ENCODE measurements at regions not wholly inside any gene's neighbourhood (a gene's known extent, or its start where the extent isn't known, plus 50 kb on each side); places are given as distances from the start of the nearest gene placed in this dataset.

GRCh38 chr3:104835376-104835775 is 531.3 kb upstream of the ALCAM start:
- no peak for TF ChIP-seq CTCF (conservative IDR thresholded peaks at IDR 0.05; ENCODE audit: low read depth, low read length)

GRCh38 chr3:104846270-104846669 is 520.4 kb upstream of the ALCAM start:
- H3K4me3 ChIP-seq (ENCODE audit: low read depth, low read length) = no peak overlapping the region
- peak; percentile 82 for DNase-seq (ENCODE audit: low read depth)
- TF ChIP-seq CTCF (conservative IDR thresholded peaks at IDR 0.05; ENCODE audit: low read depth, low read length) = no peak

More at GRCh38 chr3:104835376-104835775, 531.3 kb upstream of the ALCAM start:
- no peak overlapping the region for H3K4me3 ChIP-seq (ENCODE audit: low read depth, low read length)
- DNase-seq (ENCODE audit: low read depth) = no peak

GRCh38 chr3:104849070-104849469 is 517.6 kb upstream of the ALCAM start:
- no peak for DNase-seq (ENCODE audit: low read depth)
- TF ChIP-seq CTCF (conservative IDR thresholded peaks at IDR 0.05; ENCODE audit: low read depth, low read length) = no peak
- no peak overlapping the region for H3K4me3 ChIP-seq (ENCODE audit: low read depth, low read length)

- no peak overlapping the region for H3K4me3 ChIP-seq (ENCODE audit: low read depth, low read length)
- no peak for DNase-seq (ENCODE audit: low read depth)
- TF ChIP-seq CTCF (conservative IDR thresholded peaks at IDR 0.05; ENCODE audit: low read depth, low read length) = no peak
Measured at GRCh38 chr3:104854468-104854867, 512.2 kb upstream of the ALCAM start.

GRCh38 chr3:104855702-104856101 is 511.0 kb upstream of the ALCAM start:
- no peak for DNase-seq (ENCODE audit: low read depth)
- no peak for TF ChIP-seq CTCF (conservative IDR thresholded peaks at IDR 0.05; ENCODE audit: low read depth, low read length)
- no peak overlapping the region for H3K4me3 ChIP-seq (ENCODE audit: low read depth, low read length)

- DNase-seq (ENCODE audit: low read depth) = no peak
- TF ChIP-seq CTCF (conservative IDR thresholded peaks at IDR 0.05; ENCODE audit: low read depth, low read length) = no peak
Measured at GRCh38 chr3:104856741-104857140, 510.0 kb upstream of the ALCAM start.

GRCh38 chr3:104868291-104868690 is 498.4 kb upstream of the ALCAM start:
- TF ChIP-seq CTCF (conservative IDR thresholded peaks at IDR 0.05; ENCODE audit: low read depth, low read length) = no peak
- DNase-seq (ENCODE audit: low read depth) = no peak
- H3K4me3 ChIP-seq (ENCODE audit: low read depth, low read length) = no peak overlapping the region

More at GRCh38 chr3:104856741-104857140, 510.0 kb upstream of the ALCAM start:
- no peak overlapping the region for H3K4me3 ChIP-seq (ENCODE audit: low read depth, low read length)
